Naive thymus-derived CD4-positive, alpha-beta T cell (primary cell): ENCODE measurements at regions not wholly inside any gene's neighbourhood (a gene's known extent, or its start where the extent isn't known, plus 50 kb on each side); places are given as distances from the start of the nearest gene placed in this dataset.

Source experiments
- ATAC-seq: fragments of 150-1000 bp; cut with Tn5 transposase; 2 replicates; pipeline ENCODE4 v1.10.0; 2021; ENCODE audit warnings: mild to moderate bottlenecking, moderate library complexity
- CTCF ChIA-PET: fragments of 350-600 bp; sonication (Branson Sonifier 250); formaldehyde crosslinking; loops from one replicate; lab custom pipeline; 2021; ENCODE audit warnings: antibody characterized with exemption; lab: Charles Lee
- POLR2A ChIA-PET: fragments of 350-600 bp; sonication (Branson Sonifier 250); formaldehyde crosslinking; loops from one replicate; lab custom pipeline; 2021; ENCODE audit warnings: antibody characterized with exemption, inconsistent platforms; lab: Charles Lee
- DNase-seq, 9 donors: peaks; one replicate each; pipeline versions ENCODE4 v3.0.0 to v3.0.0-alpha.2; 2020 to 2022; ENCODE audit warnings: mixed read lengths in 1 of 9
- H3K27ac ChIP-seq: one replicate; pipeline ENCODE4 v1.7.0; 2013; ENCODE audit warnings: mild to moderate bottlenecking, low read depth, low read length, moderate library complexity
- H3K27me3 ChIP-seq, 2 donors: one replicate each; pipeline ENCODE4 v1.7.0; 2013; ENCODE audit warnings: low read length in 2 of 2, mild to moderate bottlenecking in 2 of 2, moderate library complexity in 2 of 2; ENCODE audit not compliant: control insufficient read depth in 2 of 2, insufficient read depth in 2 of 2
- H3K36me3 ChIP-seq, 3 experiments: 1 replicate in 2 of 3; 2 replicates in 1 of 3; pipeline ENCODE4 v1.7.0; 2013; ENCODE audit warnings: low read length in 3 of 3, mild to moderate bottlenecking in 3 of 3, moderate library complexity in 1 of 3; ENCODE audit not compliant: insufficient read depth in 3 of 3, control insufficient read depth in 2 of 3
- H3K4me1 ChIP-seq, 2 donors: one replicate each; pipeline ENCODE4 v1.7.0; 2013; ENCODE audit warnings: low read length in 2 of 2, mild to moderate bottlenecking in 2 of 2, moderate library complexity in 1 of 2; ENCODE audit not compliant: control insufficient read depth in 2 of 2, insufficient read depth in 2 of 2
- H3K4me3 ChIP-seq: 2 replicates; pipeline ENCODE4 v1.7.0; 2013; ENCODE audit warnings: mild to moderate bottlenecking, low read length
- H3K9me3 ChIP-seq, 3 experiments: 1 replicate in 2 of 3; 2 replicates in 1 of 3; pipeline ENCODE4 v1.7.0; 2013; ENCODE audit warnings: low read length in 3 of 3; ENCODE audit not compliant: control insufficient read depth in 2 of 3
- H3K27ac Mint-ChIP-seq, 9 donors: one replicate each; pipeline ENCODE4 v1.8.0; 2020 to 2022; ENCODE audit warnings: mixed read lengths in 9 of 9, mild to moderate bottlenecking in 8 of 9, moderate library complexity in 5 of 9, inconsistent platforms in 2 of 9
- H3K27me3 Mint-ChIP-seq, 5 donors: one replicate each; pipeline ENCODE4 v1.8.0; 2021 to 2022; ENCODE audit warnings: mixed read lengths in 5 of 5, mild to moderate bottlenecking in 1 of 5
- H3K36me3 Mint-ChIP-seq, 5 donors: one replicate each; pipeline ENCODE4 v1.8.0; 2020 to 2022; ENCODE audit warnings: mixed read lengths in 5 of 5, mild to moderate bottlenecking in 3 of 5, inconsistent platforms in 1 of 5
- H3K4me1 Mint-ChIP-seq, 7 donors: one replicate each; pipeline ENCODE4 v1.8.0; 2020 to 2022; ENCODE audit warnings: mixed read lengths in 7 of 7, mild to moderate bottlenecking in 3 of 7, inconsistent platforms in 1 of 7
- H3K4me3 Mint-ChIP-seq, 10 donors: one replicate each; pipeline ENCODE4 v1.8.0; 2020 to 2022; ENCODE audit warnings: mild to moderate bottlenecking in 10 of 10, mixed read lengths in 10 of 10, moderate library complexity in 6 of 10, inconsistent platforms in 2 of 10
- H3K9me3 Mint-ChIP-seq, 11 donors: one replicate each; pipeline ENCODE4 v1.8.0; 2020 to 2022; ENCODE audit warnings: mixed read lengths in 11 of 11, mild to moderate bottlenecking in 4 of 11, inconsistent platforms in 1 of 11, moderate library complexity in 1 of 11
- intact Hi-C, 2 donors: fragments of 100-400 bp; cut with micrococcal nuclease; formaldehyde crosslinking; loops; one replicate each; pipeline ENCODE4 v1.15.1; 2023

DNA sequence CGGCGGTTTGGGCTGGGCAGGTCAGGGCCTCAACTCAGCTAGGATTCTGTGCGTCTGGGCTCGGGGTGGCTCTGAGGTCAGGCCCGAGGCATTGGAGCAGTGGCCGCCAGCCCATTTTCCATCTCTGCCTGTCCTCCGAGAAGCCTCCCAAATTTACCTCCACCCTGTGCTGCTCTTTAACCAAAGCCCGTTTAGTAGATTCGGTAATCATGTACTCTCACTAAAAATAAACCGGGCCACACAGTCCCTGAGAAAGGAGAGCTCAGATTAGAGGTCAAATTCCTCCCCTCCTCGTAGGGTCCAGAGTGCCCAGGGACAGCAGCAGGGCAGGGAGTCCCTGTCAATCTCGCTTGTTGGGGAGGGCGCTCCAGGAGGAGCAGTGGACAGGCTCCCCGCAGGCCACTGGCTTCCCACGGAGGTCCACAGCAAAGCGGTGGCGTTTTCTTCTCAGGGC, 88.7 kb upstream of the CHST15 start:
- no peaks in the 10 kb centered on the region for H3K36me3 ChIP-seq
- DNase-seq: no peak

DNA sequence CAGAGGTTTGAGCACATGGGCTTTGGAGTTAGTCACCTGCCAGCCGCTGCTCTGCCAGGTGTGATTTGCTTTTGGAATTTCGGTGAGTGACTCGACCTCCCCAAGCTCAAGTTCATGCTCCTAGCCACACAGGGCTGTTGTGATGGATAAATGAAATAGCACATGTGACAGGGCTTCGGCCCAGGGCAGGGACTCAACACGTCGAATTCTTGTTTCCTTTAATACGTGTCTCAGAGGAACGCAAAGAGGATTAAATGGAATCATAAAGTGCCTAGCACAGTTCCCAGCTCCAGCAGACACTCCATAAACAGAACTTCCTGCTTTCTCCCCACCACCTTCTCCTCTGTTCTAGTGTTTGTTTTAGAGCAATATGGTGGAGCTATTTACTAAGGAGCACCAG, 88.3 kb upstream of the CHST15 start:
- Histone ChIP-seq H3K9me3 (no peaks in the 10 kb centered on the region), H3K4me3 (no peak overlapping the region), H3K36me3 (no peaks in the 10 kb centered on the region), H3K27ac (no peak overlapping the region), H3K4me1 (no peaks in the 10 kb centered on the region), H3K27me3 (no peaks in the 10 kb centered on the region)
- intact Hi-C loops: no loop called here
- Mint-ChIP-seq H3K27me3 (peaks cover 0 to 4% (median 0%) of the 10 kb centered on the region in 5 donors), H3K27ac (no peak overlapping the region), H3K9me3 (no peaks in the 10 kb centered on the region), H3K36me3 (no peaks in the 10 kb centered on the region), H3K4me1 (peaks cover 0 to 5% (median 0%) of the 10 kb centered on the region in 7 donors), H3K4me3 (no peak overlapping the region)
- POLR2A ChIA-PET: no interaction called here
- DNase-seq (no peak), ATAC-seq (no peak)
- CTCF ChIA-PET: no interaction called here

More for the DNA sequence above, 88.7 kb upstream of the CHST15 start:
- peaks cover 0 to 4% (median 0%) of the 10 kb centered on the region in 5 donors for H3K27me3 Mint-ChIP-seq
- H3K9me3 Mint-ChIP-seq: no peaks in the 10 kb centered on the region
- peaks cover 0 to 5% (median 0%) of the 10 kb centered on the region in 7 donors for H3K4me1 Mint-ChIP-seq
- no peak overlapping the region for H3K4me3 Mint-ChIP-seq
- no peaks in the 10 kb centered on the region for H3K36me3 Mint-ChIP-seq
- H3K27ac ChIP-seq: no peak overlapping the region
- no peaks in the 10 kb centered on the region for H3K9me3 ChIP-seq
- intact Hi-C loops: no loop called here
- ChIA-PET POLR2A (no interaction called here), CTCF (interaction anchor here (0.5 kb wide), 1 partner anchor 11 kb away, joined by 3 read pairs; no protein-coding TSS in a partner anchor)
- H3K4me3 ChIP-seq: no peak overlapping the region
- no peak overlapping the region for H3K27ac Mint-ChIP-seq
- no peaks in the 10 kb centered on the region for H3K27me3 ChIP-seq
- H3K4me1 ChIP-seq: no peaks in the 10 kb centered on the region
- no peak for ATAC-seq

DNA sequence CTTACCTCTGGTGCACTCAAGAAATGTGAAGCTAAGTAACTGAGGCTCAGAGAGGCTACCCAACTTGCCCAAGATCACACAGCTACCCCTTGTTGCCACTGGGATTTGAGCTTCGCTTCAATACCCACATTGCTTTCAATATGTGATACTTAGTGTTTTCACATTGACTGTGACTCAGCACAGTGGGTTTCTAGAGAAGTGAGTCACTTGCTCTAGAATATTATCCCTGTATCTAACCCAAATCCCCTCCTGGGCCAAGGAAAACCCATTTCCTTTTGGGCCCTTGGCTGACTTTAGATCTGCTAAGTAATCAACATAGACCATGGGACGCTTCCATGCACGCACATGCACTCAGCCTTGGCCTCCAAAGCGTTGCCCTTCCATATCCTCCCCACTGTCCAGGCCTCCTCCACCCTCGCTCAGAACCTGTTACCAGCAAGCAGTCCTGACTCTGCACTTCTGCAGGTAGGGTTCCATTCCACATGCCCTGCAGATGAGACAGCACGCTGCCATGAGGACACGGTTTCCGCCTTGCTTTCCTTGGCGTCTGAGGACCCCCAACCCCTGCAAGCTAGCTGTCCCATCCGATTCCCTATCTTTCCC, 87.7 kb upstream of the CHST15 start:
- ATAC-seq: no peak
- CTCF ChIA-PET: interaction anchor here (0.6 kb wide), 1 partner anchor 154 kb away, joined by 3 read pairs; no protein-coding TSS in a partner anchor
- intact Hi-C loops: no loop called here
- POLR2A ChIA-PET: no interaction called here
- H3K27ac Mint-ChIP-seq: no peak overlapping the region
- peaks cover 0 to 6% (median 0%) of the 10 kb centered on the region in 5 donors for H3K27me3 Mint-ChIP-seq
- Histone ChIP-seq H3K27ac (no peak overlapping the region), H3K36me3 (no peaks in the 10 kb centered on the region), H3K4me1 (no peaks in the 10 kb centered on the region), H3K27me3 (no peaks in the 10 kb centered on the region), H3K4me3 (no peak overlapping the region), H3K9me3 (no peaks in the 10 kb centered on the region)
- DNase-seq: no peak
- H3K4me1 Mint-ChIP-seq: peaks cover 0 to 5% (median 0%) of the 10 kb centered on the region in 7 donors
- no peaks in the 10 kb centered on the region for H3K36me3 Mint-ChIP-seq
- no peak overlapping the region for H3K4me3 Mint-ChIP-seq
- no peaks in the 10 kb centered on the region for H3K9me3 Mint-ChIP-seq

DNA sequence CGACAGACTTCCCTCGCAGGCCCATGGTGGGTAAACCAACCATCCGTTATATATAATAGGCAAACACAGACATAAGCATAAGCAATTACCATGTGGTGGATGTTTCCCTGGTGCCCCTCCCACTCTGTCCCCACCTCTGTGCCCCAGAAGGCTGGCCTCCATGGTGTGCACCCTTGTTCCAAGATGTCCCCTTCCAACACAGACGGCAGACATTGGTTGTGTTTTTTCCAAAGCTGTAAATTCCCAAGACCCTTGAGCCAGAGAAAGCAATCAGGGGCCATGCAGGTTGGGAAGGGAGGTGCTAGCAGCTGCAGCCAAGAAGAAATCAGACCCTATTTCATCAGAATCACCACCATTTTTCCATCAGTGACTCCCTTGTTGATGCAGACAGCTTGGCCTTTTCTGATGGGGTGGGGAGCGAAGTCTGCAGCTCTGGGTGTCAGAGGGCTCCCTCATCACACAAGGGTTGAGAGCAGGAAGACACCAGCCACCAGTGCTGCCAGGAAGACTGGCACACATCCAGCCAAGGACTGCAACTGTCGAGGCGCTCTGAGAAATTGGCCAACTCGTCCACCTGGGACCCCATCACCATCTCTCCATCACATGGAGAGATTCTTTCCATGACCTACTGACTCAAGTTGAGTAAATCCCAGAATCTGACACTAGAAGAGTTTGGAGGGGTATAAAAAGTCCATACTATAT, 86.8 kb upstream of the CHST15 start:
- H3K4me1 Mint-ChIP-seq: peaks cover 0 to 6% (median 2%) of the 10 kb centered on the region in 7 donors
- Histone ChIP-seq H3K27me3 (no peaks in the 10 kb centered on the region), H3K27ac (no peak overlapping the region), H3K9me3 (no peaks in the 10 kb centered on the region), H3K4me1 (no peaks in the 10 kb centered on the region), H3K36me3 (no peaks in the 10 kb centered on the region), H3K4me3 (no peak overlapping the region)
- ATAC-seq (no peak), DNase-seq (no peak)
- H3K27ac Mint-ChIP-seq: no peak overlapping the region
- H3K4me3 Mint-ChIP-seq: no peak overlapping the region
- H3K36me3 Mint-ChIP-seq: no peaks in the 10 kb centered on the region
- POLR2A ChIA-PET: no interaction called here
- no peaks in the 10 kb centered on the region for H3K9me3 Mint-ChIP-seq
- CTCF ChIA-PET: interaction anchor here (0.6 kb wide), 1 partner anchor 95 kb away, joined by 3 read pairs; no protein-coding TSS in a partner anchor
- intact Hi-C loops: no loop called here
- H3K27me3 Mint-ChIP-seq: peaks cover 0 to 9% (median 0%) of the 10 kb centered on the region in 5 donors

DNA sequence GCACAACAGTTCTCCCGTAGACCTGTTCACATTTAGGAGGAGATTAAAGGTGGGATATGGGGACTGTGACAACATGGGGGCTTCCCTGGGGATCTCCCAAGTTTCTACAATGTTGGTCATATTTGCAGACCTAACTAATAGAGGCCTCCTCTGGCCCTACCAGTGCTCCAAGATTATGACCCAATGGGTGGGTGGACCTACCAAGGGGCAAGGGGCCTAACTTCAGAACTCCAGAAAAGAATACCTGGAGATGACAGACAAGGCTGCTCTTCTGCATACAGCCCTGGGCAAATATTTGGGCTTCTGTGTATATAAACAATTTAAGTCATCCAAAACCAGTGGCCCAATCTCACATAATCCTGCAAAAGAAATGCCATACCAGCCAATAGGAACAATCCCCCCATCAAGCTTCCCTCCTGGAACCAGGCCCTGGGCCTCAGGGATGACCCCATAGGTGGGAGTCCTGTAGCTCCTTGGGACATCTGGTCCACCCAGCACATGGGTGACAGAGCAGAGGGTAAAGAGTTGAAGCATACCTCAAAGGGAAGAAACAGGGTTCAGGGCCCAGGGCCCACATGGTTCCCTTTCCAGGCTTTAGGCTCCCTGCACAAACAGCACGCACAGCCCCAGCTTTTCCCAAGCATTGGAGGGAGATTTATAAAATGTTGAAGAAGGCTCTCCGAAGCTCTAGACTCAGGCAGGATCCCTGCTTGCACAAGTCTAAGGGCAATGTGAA, 86.1 kb upstream of the CHST15 start:
- DNase-seq: no peak
- H3K27me3 Mint-ChIP-seq: peaks cover 0 to 9% (median 0%) of the 10 kb centered on the region in 5 donors
- Histone ChIP-seq H3K27me3 (no peaks in the 10 kb centered on the region), H3K27ac (no peak overlapping the region), H3K4me3 (no peak overlapping the region), H3K9me3 (no peaks in the 10 kb centered on the region), H3K36me3 (no peaks in the 10 kb centered on the region), H3K4me1 (no peaks in the 10 kb centered on the region)
- no peaks in the 10 kb centered on the region for H3K9me3 Mint-ChIP-seq
- H3K27ac Mint-ChIP-seq: no peak overlapping the region
- H3K4me3 Mint-ChIP-seq: no peak overlapping the region
- intact Hi-C loops: no loop called here
- CTCF ChIA-PET: no interaction called here
- H3K4me1 Mint-ChIP-seq: peaks cover 0 to 6% (median 2%) of the 10 kb centered on the region in 7 donors
- no peak for ATAC-seq
- no peaks in the 10 kb centered on the region for H3K36me3 Mint-ChIP-seq
- POLR2A ChIA-PET: no interaction called here

DNA sequence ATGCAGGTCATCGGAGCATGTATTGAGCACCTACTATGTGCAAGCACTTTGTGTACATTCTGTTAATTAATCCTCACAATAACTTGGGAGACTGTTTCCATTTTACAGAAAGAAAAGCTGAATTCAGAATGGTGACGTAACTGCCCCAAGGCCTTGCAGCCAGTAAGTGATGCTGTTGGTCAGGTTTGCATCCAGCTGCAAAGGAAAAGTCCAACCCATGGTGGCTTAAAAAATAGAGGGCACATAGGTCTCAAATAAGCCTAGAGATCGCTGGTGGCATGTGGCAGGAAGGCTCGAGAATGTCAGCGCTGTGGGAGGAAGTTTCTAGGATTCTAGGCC, 83.8 kb upstream of the CHST15 start:
- ATAC-seq (no peak), DNase-seq (no peak)
- peaks cover 0 to 2% (median 0%) of the 10 kb centered on the region in 11 donors for H3K9me3 Mint-ChIP-seq
- Histone ChIP-seq H3K36me3 (no peaks in the 10 kb centered on the region), H3K4me1 (no peaks in the 10 kb centered on the region), H3K27me3 (no peaks in the 10 kb centered on the region), H3K9me3 (no peaks in the 10 kb centered on the region), H3K27ac (no peak overlapping the region), H3K4me3 (no peak overlapping the region)
- no peak overlapping the region for H3K27ac Mint-ChIP-seq
- peaks cover 0 to 6% (median 0%) of the 10 kb centered on the region in 7 donors for H3K4me1 Mint-ChIP-seq
- ChIA-PET POLR2A (no interaction called here), CTCF (no interaction called here)
- intact Hi-C loops: no loop called here
- H3K36me3 Mint-ChIP-seq: no peaks in the 10 kb centered on the region
- no peak overlapping the region for H3K4me3 Mint-ChIP-seq
- H3K27me3 Mint-ChIP-seq: peaks cover 0 to 5% (median 4%) of the 10 kb centered on the region in 5 donors
